ENCODE measurements at regions not wholly inside any gene's neighbourhood (a gene's known extent, or its start where the extent isn't known, plus 50 kb on each side); places are given as distances from the start of the nearest gene placed in this dataset.
"Not testable (repeated sequence)": the region's sequence is repeated elsewhere in the genome, so short reads cannot be mapped to it uniquely, and the experiment has no call there.

- H3F3A ChIP-seq (ENCODE audit: low read depth) = no peaks in the 10 kb centered on the region
- no peaks in the 10 kb centered on the region for H3K79me2 ChIP-seq (ENCODE audit: insufficient read depth, low read length)
- TF ChIP-seq CTCF (conservative IDR thresholded peaks at IDR 0.05; ENCODE audit: low read length) = no peak
- TF ChIP-seq EZH2phosphoT487 (IDR thresholded peaks at IDR 0.05; ENCODE audit: borderline replicate concordance) = no peak
- no peaks in the 10 kb centered on the region for H3K4me1 ChIP-seq (ENCODE audit: insufficient read depth, low read length, poor library complexity, severe bottlenecking)
- no peak overlapping the region for H3K4me3 ChIP-seq (ENCODE audit: low read length, poor library complexity, severe bottlenecking)
- H3K36me3 ChIP-seq (ENCODE audit: insufficient read depth, low read length) = no peaks in the 10 kb centered on the region
- H3K9me3 ChIP-seq (ENCODE audit: insufficient read depth, low read depth, low read length) = peaks cover 12% of the 10 kb centered on the region; the same call in 1 of the 2 replicates
- H3K9ac ChIP-seq (ENCODE audit: low read depth, low read length, poor library complexity, severe bottlenecking) = no peak overlapping the region
- H2AFZ ChIP-seq (ENCODE audit: low read length) = no peak overlapping the region
- no peak overlapping the region for H3K4me2 ChIP-seq (ENCODE audit: low read depth, low read length, poor library complexity, severe bottlenecking)
- H4K20me1 ChIP-seq (ENCODE audit: insufficient read depth, low read length, poor library complexity, severe bottlenecking) = no peaks in the 10 kb centered on the region
- no peaks in the 10 kb centered on the region for H3K27me3 ChIP-seq (ENCODE audit: insufficient read depth, low read length, poor library complexity, severe bottlenecking)
- H3K9me2 ChIP-seq (replicated peaks; ENCODE audit: low read depth, low read length) = no peaks in the 10 kb centered on the region
Observed at GRCh38 chr5:3149899-3150298, 398.4 kb upstream of the IRX2 start.

GRCh38 chr5:3147405-3147804 lies 395.9 kb upstream of the IRX2 start:
- not testable (repeated sequence) for H3K9me2 ChIP-seq (replicated peaks; ENCODE audit: low read depth, low read length); H3K79me2 ChIP-seq (ENCODE audit: insufficient read depth, low read length); H2AFZ ChIP-seq (ENCODE audit: low read length); H3K4me1 ChIP-seq (ENCODE audit: insufficient read depth, low read length, poor library complexity, severe bottlenecking); H3K4me3 ChIP-seq (ENCODE audit: low read length, poor library complexity, severe bottlenecking); H3K4me2 ChIP-seq (ENCODE audit: low read depth, low read length, poor library complexity, severe bottlenecking); H3K9ac ChIP-seq (ENCODE audit: low read depth, low read length, poor library complexity, severe bottlenecking); H3K36me3 ChIP-seq (ENCODE audit: insufficient read depth, low read length); H3K27me3 ChIP-seq (ENCODE audit: insufficient read depth, low read length, poor library complexity, severe bottlenecking); H3F3A ChIP-seq (ENCODE audit: low read depth); H4K20me1 ChIP-seq (ENCODE audit: insufficient read depth, low read length, poor library complexity, severe bottlenecking)
- peaks cover 12% of the 10 kb centered on the region; the same call in 1 of the 2 replicates for H3K9me3 ChIP-seq (ENCODE audit: insufficient read depth, low read depth, low read length)

- H3K9ac ChIP-seq (ENCODE audit: low read depth, low read length, poor library complexity, severe bottlenecking) = no peak overlapping the region
- H3K27me3 ChIP-seq (ENCODE audit: insufficient read depth, low read length, poor library complexity, severe bottlenecking) = no peaks in the 10 kb centered on the region
- no peaks in the 10 kb centered on the region for H3K79me2 ChIP-seq (ENCODE audit: insufficient read depth, low read length)
- H3K36me3 ChIP-seq (ENCODE audit: insufficient read depth, low read length) = no peaks in the 10 kb centered on the region
- H3K4me2 ChIP-seq (ENCODE audit: low read depth, low read length, poor library complexity, severe bottlenecking) = no peak overlapping the region
- TF ChIP-seq CTCF (conservative IDR thresholded peaks at IDR 0.05; ENCODE audit: low read length) (no peak), EZH2phosphoT487 (IDR thresholded peaks at IDR 0.05; ENCODE audit: borderline replicate concordance) (no peak)
- no peaks in the 10 kb centered on the region for H3K4me1 ChIP-seq (ENCODE audit: insufficient read depth, low read length, poor library complexity, severe bottlenecking)
- H2AFZ ChIP-seq (ENCODE audit: low read length) = no peak overlapping the region
- no peaks in the 10 kb centered on the region for H4K20me1 ChIP-seq (ENCODE audit: insufficient read depth, low read length, poor library complexity, severe bottlenecking)
- H3K9me3 ChIP-seq (ENCODE audit: insufficient read depth, low read depth, low read length) = peaks cover 11% of the 10 kb centered on the region; the same call in 1 of the 2 replicates
- no peaks in the 10 kb centered on the region for H3F3A ChIP-seq (ENCODE audit: low read depth)
- H3K4me3 ChIP-seq (ENCODE audit: low read length, poor library complexity, severe bottlenecking) = no peak overlapping the region
- H3K9me2 ChIP-seq (replicated peaks; ENCODE audit: low read depth, low read length) = no peaks in the 10 kb centered on the region
Observed at GRCh38 chr5:3145641-3146040, 394.2 kb upstream of the IRX2 start.

- no peaks in the 10 kb centered on the region for H3K9me3 ChIP-seq (ENCODE audit: insufficient read depth, low read depth, low read length)
- H3K36me3 ChIP-seq (ENCODE audit: insufficient read depth, low read length) = no peaks in the 10 kb centered on the region
- no peak overlapping the region for H3K4me2 ChIP-seq (ENCODE audit: low read depth, low read length, poor library complexity, severe bottlenecking)
- H3K27me3 ChIP-seq (ENCODE audit: insufficient read depth, low read length, poor library complexity, severe bottlenecking) = no peaks in the 10 kb centered on the region
- no peaks in the 10 kb centered on the region for H4K20me1 ChIP-seq (ENCODE audit: insufficient read depth, low read length, poor library complexity, severe bottlenecking)
- no peaks in the 10 kb centered on the region for H3F3A ChIP-seq (ENCODE audit: low read depth)
- TF ChIP-seq EZH2phosphoT487 (IDR thresholded peaks at IDR 0.05; ENCODE audit: borderline replicate concordance) (no peak), CTCF (conservative IDR thresholded peaks at IDR 0.05; ENCODE audit: low read length) (no peak)
- no peaks in the 10 kb centered on the region for H3K9me2 ChIP-seq (replicated peaks; ENCODE audit: low read depth, low read length)
- H3K9ac ChIP-seq (ENCODE audit: low read depth, low read length, poor library complexity, severe bottlenecking) = no peak overlapping the region
- H3K79me2 ChIP-seq (ENCODE audit: insufficient read depth, low read length) = no peaks in the 10 kb centered on the region
- H2AFZ ChIP-seq (ENCODE audit: low read length) = no peak overlapping the region
- no peaks in the 10 kb centered on the region for H3K4me1 ChIP-seq (ENCODE audit: insufficient read depth, low read length, poor library complexity, severe bottlenecking)
- no peak overlapping the region for H3K4me3 ChIP-seq (ENCODE audit: low read length, poor library complexity, severe bottlenecking)
Observed at GRCh38 chr5:3143382-3143781, 391.9 kb upstream of the IRX2 start.

All from Loucy (cell line).